Right lobe of liver (tissue), 6 donors: ENCODE measurements at regions not wholly inside any gene's neighbourhood (a gene's known extent, or its start where the extent isn't known, plus 50 kb on each side); places are given as distances from the start of the nearest gene placed in this dataset.

ENCODE experiments used
- ATAC-seq, 4 donors: fragments of 200-7000 bp; cut with Tn5 transposase; one replicate each; pipeline ENCODE4 v1.9.1; 2020; ENCODE audit warnings: mild to moderate bottlenecking in 4 of 4, moderate library complexity in 4 of 4
- DNase-seq, 3 donors: peaks; one replicate each; pipeline ENCODE4 v3.0.0-alpha.2; 2020
- H3K27ac ChIP-seq, 3 donors: fragments of 200-600 bp; one replicate each; pipeline ENCODE4 v1.8.0; 2022
- H3K27me3 ChIP-seq, 2 donors: fragments of 200-600 bp; one replicate each; pipeline ENCODE4 v1.8.0; 2022
- H3K36me3 ChIP-seq, 4 donors: fragments of 200-600 bp; sonication (generic) in 1 of 4; one replicate each; pipeline versions ENCODE4 v1.5.1 to v1.8.0; 2017 to 2022; ENCODE audit warnings: control low read depth in 1 of 4
- H3K4me1 ChIP-seq, 4 donors: fragments of 200-600 bp; sonication (generic) in 1 of 4; one replicate each; pipeline versions ENCODE4 v1.5.1 to v1.8.0; 2017 to 2022; ENCODE audit warnings: control low read depth in 1 of 4
- H3K4me3 ChIP-seq, 3 donors: fragments of 200-600 bp; one replicate each; pipeline ENCODE4 v1.8.0; 2022
- H3K9me3 ChIP-seq, 4 donors: fragments of 200-600 bp; sonication (generic) in 1 of 4; one replicate each; pipeline versions ENCODE4 v1.5.1 to v1.8.0; 2017 to 2022; ENCODE audit warnings: control low read depth in 1 of 4
- CTCF ChIP-seq, 4 donors: fragments of 200-600 bp in 3 of 4; fragments of 450-650 bp in 1 of 4; IDR thresholded peaks; one replicate each; pipeline versions ENCODE4 v1.5.1 to v1.8.0; 2016 to 2022; ENCODE audit warnings: antibody characterized with exemption in 4 of 4, mild to moderate bottlenecking in 2 of 4
- POLR2A ChIP-seq: fragments of 450-650 bp; IDR thresholded peaks from one replicate; pipeline ENCODE4 v1.6.1; 2017; ENCODE audit warnings: antibody characterized with exemption, mild to moderate bottlenecking
- WGBS: methylation state at CpG from one replicate; pipeline ENCODE4 v1.1.6; 2018; ENCODE audit warnings: low coverage, low lambda C conversion rate; ENCODE audit not compliant: insufficient coverage; ENCODE audit errors: missing lambda C conversion rate; 5-methylcytosine and 5-hydroxymethylcytosine counted together
- intact Hi-C, 2 donors: fragments of 100-400 bp; cut with DNase I; formaldehyde crosslinking; loops; one replicate each; pipeline versions ENCODE4 v1.11.2 to v1.14.1; 2022
- donor health status: DM: no; HTN: yes; CAD: no.
- donor health status: DM: no; HTN: no; CAD: no.
- donor health status: DM: no; HTN: no; CAD: no.
- donor health status: DM: no; HTN: yes; CAD: no.
- donor health status: DM: no; HTN: yes; CAD: no.

GRCh38 chr22:34161431-34162123 is 241.3 kb upstream of the LARGE1 start:
- Histone ChIP-seq H3K9me3 (no peaks in the 10 kb centered on the region), H3K4me1 (no peaks in the 10 kb centered on the region), H3K27ac (no peak overlapping the region), H3K4me3 (no peak overlapping the region), H3K36me3 (no peaks in the 10 kb centered on the region), H3K27me3 (no peaks in the 10 kb centered on the region)
- intact Hi-C loops = no loop called here
- no peak for DNase-seq
- TF ChIP-seq POLR2A (no peak), CTCF (IDR thresholded peaks at IDR 0.05) (no peak)
- WGBS = 23% methylated on average over 9 of the region's 9 CpGs
- ATAC-seq = no peak

GRCh38 chr22:34198976-34199375 is 278.7 kb upstream of the LARGE1 start:
- Histone ChIP-seq H3K27ac (no peak overlapping the region), H3K4me1 (no peaks in the 10 kb centered on the region), H3K9me3 (no peaks in the 10 kb centered on the region), H3K4me3 (no peak overlapping the region), H3K27me3 (peaks cover 0 to under 1% of the 10 kb centered on the region in 2 donors), H3K36me3 (no peaks in the 10 kb centered on the region)
- no peak for ATAC-seq
- TF ChIP-seq CTCF (IDR thresholded peaks at IDR 0.05) (no peak), POLR2A (no peak)
- no peak for DNase-seq
- 19% methylated on average over 3 of the region's 3 CpGs for WGBS
- intact Hi-C loops = no loop called here

GRCh38 chr22:34210301-34210700 is 290.0 kb upstream of the LARGE1 start:
- Histone ChIP-seq H3K36me3 (no peaks in the 10 kb centered on the region), H3K4me3 (no peak overlapping the region), H3K9me3 (no peaks in the 10 kb centered on the region), H3K27ac (no peak overlapping the region), H3K4me1 (no peaks in the 10 kb centered on the region), H3K27me3 (no peaks in the 10 kb centered on the region)
- 49% methylated on average over 7 of the region's 7 CpGs for WGBS
- no peak for DNase-seq
- intact Hi-C loops = no loop called here
- ATAC-seq = no peak
- no peak for TF ChIP-seq CTCF (IDR thresholded peaks at IDR 0.05)
- no peak for TF ChIP-seq POLR2A

GRCh38 chr22:34214372-34214771 is 294.1 kb upstream of the LARGE1 start:
- Histone ChIP-seq H3K36me3 (no peaks in the 10 kb centered on the region), H3K27ac (no peak overlapping the region), H3K9me3 (no peaks in the 10 kb centered on the region), H3K4me1 (no peaks in the 10 kb centered on the region), H3K4me3 (no peak overlapping the region), H3K27me3 (no peaks in the 10 kb centered on the region)
- no peak for TF ChIP-seq CTCF (IDR thresholded peaks at IDR 0.05)
- TF ChIP-seq POLR2A = no peak
- DNase-seq (no peak), ATAC-seq (no peak)
- intact Hi-C loops = no loop called here

- Histone ChIP-seq H3K27ac (no peak overlapping the region), H3K27me3 (no peaks in the 10 kb centered on the region), H3K36me3 (no peaks in the 10 kb centered on the region), H3K4me1 (no peaks in the 10 kb centered on the region), H3K4me3 (no peak overlapping the region), H3K9me3 (no peaks in the 10 kb centered on the region)
- intact Hi-C loops = no loop called here
- WGBS = 0% methylated on average over 1 of the region's 1 CpG
- DNase-seq = no peak
- TF ChIP-seq CTCF (IDR thresholded peaks at IDR 0.05) (no peak), POLR2A (no peak)
- ATAC-seq = no peak
These were observed 305.0 kb upstream of the LARGE1 start for GRCh38 chr22:34225278-34225677.
